ENCODE measurements at regions not wholly inside any gene's neighbourhood (a gene's known extent, or its start where the extent isn't known, plus 50 kb on each side); places are given as distances from the start of the nearest gene placed in this dataset.
"Not testable (repeated sequence)": the region's sequence is repeated elsewhere in the genome, so short reads cannot be mapped to it uniquely, and the experiment has no call there.

DNA sequence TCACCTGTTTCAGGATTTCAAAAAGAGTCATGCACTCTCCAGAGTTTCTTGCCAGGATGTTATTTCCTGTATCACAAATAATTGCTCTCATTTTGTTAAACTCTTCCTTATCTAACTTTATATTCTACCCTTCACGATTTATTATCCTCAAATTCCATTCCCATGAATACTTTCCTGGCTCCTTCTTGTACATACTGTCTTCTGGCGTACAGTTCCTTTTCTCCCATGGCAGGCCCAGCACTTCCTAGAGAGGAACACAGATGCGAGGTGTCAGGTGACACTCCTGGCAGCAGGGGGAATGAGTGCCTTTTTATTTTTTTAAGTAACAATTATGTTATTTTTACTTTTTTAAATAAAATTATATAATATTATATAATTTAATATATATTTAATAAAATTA lies 411.9 kb downstream of the TFEC start:
- intact Hi-C loops (cut with DNase I), result loop anchor here in 1 of 2 donors (5.0 kb wide), 1 partner anchor 436 kb away; no protein-coding TSS in a partner anchor
- DNase-seq, result no peak
- Histone ChIP-seq H3K4me1 (replicated peaks in 1 of 2) (no peaks in the 10 kb centered on the region), H3K4me3 (no peak overlapping the region), H3K27me3 (no peaks in the 10 kb centered on the region), H3K27ac (no peak overlapping the region), H3K36me3 (replicated peaks in 1 of 2) (no peaks in the 10 kb centered on the region), H3K9me3 (replicated peaks in 1 of 3) (no peaks in the 10 kb centered on the region)
- WGBS, 4 donors, result 33 to 39% (median 38%) methylated on average over 3 of the region's 3 CpGs
- no peak for TF ChIP-seq POLR2A (IDR thresholded peaks at IDR 0.05)
- TF ChIP-seq, protein P1, sequence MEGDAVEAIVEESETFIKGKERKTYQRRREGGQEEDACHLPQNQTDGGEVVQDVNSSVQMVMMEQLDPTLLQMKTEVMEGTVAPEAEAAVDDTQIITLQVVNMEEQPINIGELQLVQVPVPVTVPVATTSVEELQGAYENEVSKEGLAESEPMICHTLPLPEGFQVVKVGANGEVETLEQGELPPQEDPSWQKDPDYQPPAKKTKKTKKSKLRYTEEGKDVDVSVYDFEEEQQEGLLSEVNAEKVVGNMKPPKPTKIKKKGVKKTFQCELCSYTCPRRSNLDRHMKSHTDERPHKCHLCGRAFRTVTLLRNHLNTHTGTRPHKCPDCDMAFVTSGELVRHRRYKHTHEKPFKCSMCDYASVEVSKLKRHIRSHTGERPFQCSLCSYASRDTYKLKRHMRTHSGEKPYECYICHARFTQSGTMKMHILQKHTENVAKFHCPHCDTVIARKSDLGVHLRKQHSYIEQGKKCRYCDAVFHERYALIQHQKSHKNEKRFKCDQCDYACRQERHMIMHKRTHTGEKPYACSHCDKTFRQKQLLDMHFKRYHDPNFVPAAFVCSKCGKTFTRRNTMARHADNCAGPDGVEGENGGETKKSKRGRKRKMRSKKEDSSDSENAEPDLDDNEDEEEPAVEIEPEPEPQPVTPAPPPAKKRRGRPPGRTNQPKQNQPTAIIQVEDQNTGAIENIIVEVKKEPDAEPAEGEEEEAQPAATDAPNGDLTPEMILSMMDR (IDR thresholded peaks at IDR 0.05), result no peak

DNA sequence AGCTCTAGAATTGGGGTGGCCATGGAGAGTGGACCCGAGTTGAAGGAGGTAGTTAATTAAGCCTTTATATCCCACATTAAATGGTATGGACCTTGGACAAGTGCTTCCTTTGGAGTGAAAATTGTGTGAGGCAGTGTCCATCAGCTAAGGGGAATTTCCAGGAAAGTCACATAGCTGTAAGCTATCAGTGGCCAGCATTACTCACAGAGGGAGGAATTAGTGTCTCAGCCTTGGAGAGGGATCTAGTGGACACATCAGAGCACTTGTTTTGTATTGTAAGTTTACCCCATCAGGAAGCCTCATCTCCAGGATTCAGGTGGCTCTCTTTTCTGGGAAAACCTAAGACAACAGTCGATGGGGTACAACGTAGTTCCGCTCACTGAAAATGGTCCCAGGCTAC lies 416.7 kb downstream of the TFEC start:
- Histone ChIP-seq H3K27ac (no peak overlapping the region), H3K4me3 (no peak overlapping the region), H3K27me3 (no peaks in the 10 kb centered on the region), H3K4me1 (replicated peaks in 1 of 2) (no peaks in the 10 kb centered on the region), H3K9me3 (replicated peaks in 1 of 3) (no peaks in the 10 kb centered on the region), H3K36me3 (replicated peaks in 1 of 2) (no peaks in the 10 kb centered on the region)
- DNase-seq, result no peak
- no peak for TF ChIP-seq POLR2A (IDR thresholded peaks at IDR 0.05)
- TF ChIP-seq, protein P1 (IDR thresholded peaks at IDR 0.05), result no peak
- WGBS, 4 donors, result 84 to 90% (median 87%) methylated on average over 4 of the region's 4 CpGs
- intact Hi-C loops (cut with DNase I), result no loop called here

DNA sequence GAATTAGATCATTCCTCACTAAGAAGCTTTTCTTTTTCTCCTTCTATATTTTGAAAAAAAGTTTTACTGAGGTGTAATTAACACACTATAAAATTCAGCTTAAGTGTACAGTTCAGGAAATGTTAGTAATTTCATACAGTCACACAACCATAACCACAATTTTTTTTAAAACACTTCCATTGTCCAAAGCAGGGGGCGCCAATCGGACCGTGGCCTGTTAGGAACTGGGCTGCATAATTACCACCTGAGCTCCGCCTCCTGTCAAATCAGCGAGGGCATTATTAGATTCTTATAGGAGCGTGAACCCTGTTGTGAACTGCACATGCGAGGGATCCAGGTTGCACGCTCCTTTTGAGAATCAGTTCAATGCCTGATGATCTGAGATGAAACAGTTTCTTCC lies 427.1 kb downstream of the TFEC start:
- 90 to 93% (median 93%) methylated on average over 8 of the region's 8 CpGs for WGBS, 4 donors
- TF ChIP-seq, protein P1 (IDR thresholded peaks at IDR 0.05), result no peak
- no peak for TF ChIP-seq POLR2A (IDR thresholded peaks at IDR 0.05)
- no peak for DNase-seq
- no peak overlapping the region for H3K27ac ChIP-seq
- no peaks in the 10 kb centered on the region for H3K9me3 ChIP-seq (replicated peaks in 1 of 3)
- no peak overlapping the region for H3K4me3 ChIP-seq
- intact Hi-C loops (cut with DNase I), result no loop called here
- no peaks in the 10 kb centered on the region for H3K36me3 ChIP-seq (replicated peaks in 1 of 2)
- no peaks in the 10 kb centered on the region for H3K4me1 ChIP-seq (replicated peaks in 1 of 2)
- H3K27me3 ChIP-seq, result no peaks in the 10 kb centered on the region

DNA sequence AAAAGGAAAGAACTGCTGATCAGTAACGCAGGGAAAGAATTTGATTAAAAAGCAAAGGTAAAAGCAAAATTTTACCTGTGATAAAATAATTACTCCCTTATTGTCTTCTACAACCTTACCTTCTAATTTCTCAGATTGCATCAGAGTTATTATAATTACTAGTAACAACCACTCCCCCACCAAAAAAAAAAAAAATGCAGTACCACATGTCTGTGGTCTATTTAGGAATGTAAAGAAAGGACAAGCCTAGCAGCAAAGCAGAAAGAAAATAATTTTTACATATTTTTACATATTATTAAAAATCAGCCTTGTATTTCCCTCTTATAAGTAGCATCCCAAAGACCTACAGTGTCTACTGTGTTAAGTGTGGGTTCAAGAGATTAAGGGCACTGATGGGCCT lies 430.4 kb downstream of the TFEC start:
- Histone ChIP-seq H3K27me3 (no peaks in the 10 kb centered on the region), H3K4me3 (no peak overlapping the region), H3K36me3 (replicated peaks in 1 of 2) (no peaks in the 10 kb centered on the region), H3K27ac (no peak overlapping the region), H3K9me3 (replicated peaks in 1 of 3) (no peaks in the 10 kb centered on the region), H3K4me1 (replicated peaks in 1 of 2) (no peaks in the 10 kb centered on the region)
- 82 to 97% (median 89%) methylated on average over 1 of the region's 1 CpG for WGBS, 4 donors
- intact Hi-C loops (cut with DNase I), result no loop called here
- no peak for DNase-seq
- TF ChIP-seq POLR2A (IDR thresholded peaks at IDR 0.05), result no peak
- TF ChIP-seq, protein P1 (IDR thresholded peaks at IDR 0.05), result no peak

DNA sequence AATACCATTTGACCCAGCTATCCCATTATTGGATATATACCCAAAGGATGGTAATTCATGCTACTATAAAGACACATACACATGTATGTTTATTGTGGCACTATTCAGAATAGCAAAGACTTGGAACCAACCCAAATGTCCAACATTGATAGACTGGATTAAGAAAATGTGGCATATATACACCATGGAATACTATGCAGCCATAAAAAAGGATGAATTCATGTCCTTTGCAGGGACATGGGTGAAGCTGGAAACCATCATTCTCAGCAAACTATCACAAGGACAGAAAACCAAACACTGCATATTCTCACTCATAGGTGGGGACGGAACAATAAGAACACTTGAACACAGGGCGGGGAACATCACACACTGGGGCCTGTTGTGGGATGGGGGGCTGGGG lies 431.4 kb downstream of the TFEC start:
- H3K27ac ChIP-seq, result not testable (repeated sequence)

DNA sequence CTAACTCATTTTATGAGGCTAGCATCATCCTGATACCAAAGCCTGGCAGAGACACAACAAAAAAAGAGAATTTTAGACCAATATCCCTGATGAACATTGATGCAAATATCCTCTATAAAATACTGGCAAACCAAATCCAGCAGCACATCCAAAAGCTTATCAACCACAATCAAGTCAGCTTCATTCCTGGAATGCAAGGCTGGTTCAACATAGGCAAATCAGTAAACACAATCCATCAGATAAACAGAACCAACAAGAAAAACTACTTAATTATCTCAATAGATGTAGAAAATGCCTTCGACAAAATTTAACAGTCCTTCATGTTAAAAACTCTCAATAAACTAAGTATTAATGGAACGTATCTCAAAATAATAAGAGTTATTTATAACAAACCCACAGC lies 433.3 kb downstream of the TFEC start:
- H3K4me1 ChIP-seq (replicated peaks in 1 of 2); H3K4me3 ChIP-seq; DNase-seq; H3K27ac ChIP-seq; H3K27me3 ChIP-seq; H3K36me3 ChIP-seq (replicated peaks in 1 of 2); H3K9me3 ChIP-seq (replicated peaks in 1 of 3); intact Hi-C loops (cut with DNase I): not testable (repeated sequence)
- WGBS, 4 donors, result 89 to 94% (median 90%) methylated on average over 2 of the region's 2 CpGs

More for the DNA sequence above, 431.4 kb downstream of the TFEC start:
- H3K9me3 ChIP-seq (replicated peaks in 1 of 3); DNase-seq; intact Hi-C loops (cut with DNase I); H3K27me3 ChIP-seq; H3K4me1 ChIP-seq (replicated peaks in 1 of 2); H3K36me3 ChIP-seq (replicated peaks in 1 of 2); H3K4me3 ChIP-seq: not testable (repeated sequence)
- WGBS, 4 donors, result 95 to 100% (median 97%) methylated on average over 2 of the region's 2 CpGs
